Testis (tissue), 2 donors: ENCODE measurements at regions not wholly inside any gene's neighbourhood (a gene's known extent, or its start where the extent isn't known, plus 50 kb on each side); places are given as distances from the start of the nearest gene placed in this dataset.

ENCODE experiments used
- POLR2A ChIP-seq: fragments of 450-650 bp; IDR thresholded peaks from one replicate; pipeline ENCODE4 v1.6.1; 2017; ENCODE audit warnings: antibody characterized with exemption, mild to moderate bottlenecking, moderate library complexity
- TF ChIP-seq, protein P1 (sequence below), 3 experiments: fragments of 450-650 bp in 2 of 3; fragments of 200-600 bp in 1 of 3; sonication (generic) in 1 of 3; IDR thresholded peaks; one replicate each; pipeline ENCODE4 v1.5.1; 2016 to 2019; ENCODE audit warnings: antibody characterized with exemption in 3 of 3, mild to moderate bottlenecking in 2 of 3, moderate library complexity in 1 of 3

DNA sequence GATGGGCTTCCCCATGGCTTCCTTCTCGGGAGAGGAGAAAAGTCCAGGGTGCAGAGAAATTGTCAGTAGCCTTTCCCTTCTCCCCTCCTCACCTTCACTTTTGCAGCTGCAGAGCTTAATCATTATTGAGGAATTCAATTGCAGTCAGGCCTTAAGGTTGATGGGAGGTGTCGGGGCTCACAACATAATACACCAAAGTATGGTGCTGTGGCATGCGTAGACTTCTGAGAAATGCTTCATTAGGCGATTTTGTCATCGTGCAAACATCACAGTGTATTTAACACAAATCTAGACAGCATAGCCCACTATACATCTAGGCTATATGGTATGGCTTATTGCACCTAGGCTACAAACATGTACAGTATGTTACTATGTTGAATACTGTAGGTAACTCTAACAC lies 100.2 kb upstream of the PPM1J start:
- TF ChIP-seq, protein P1, sequence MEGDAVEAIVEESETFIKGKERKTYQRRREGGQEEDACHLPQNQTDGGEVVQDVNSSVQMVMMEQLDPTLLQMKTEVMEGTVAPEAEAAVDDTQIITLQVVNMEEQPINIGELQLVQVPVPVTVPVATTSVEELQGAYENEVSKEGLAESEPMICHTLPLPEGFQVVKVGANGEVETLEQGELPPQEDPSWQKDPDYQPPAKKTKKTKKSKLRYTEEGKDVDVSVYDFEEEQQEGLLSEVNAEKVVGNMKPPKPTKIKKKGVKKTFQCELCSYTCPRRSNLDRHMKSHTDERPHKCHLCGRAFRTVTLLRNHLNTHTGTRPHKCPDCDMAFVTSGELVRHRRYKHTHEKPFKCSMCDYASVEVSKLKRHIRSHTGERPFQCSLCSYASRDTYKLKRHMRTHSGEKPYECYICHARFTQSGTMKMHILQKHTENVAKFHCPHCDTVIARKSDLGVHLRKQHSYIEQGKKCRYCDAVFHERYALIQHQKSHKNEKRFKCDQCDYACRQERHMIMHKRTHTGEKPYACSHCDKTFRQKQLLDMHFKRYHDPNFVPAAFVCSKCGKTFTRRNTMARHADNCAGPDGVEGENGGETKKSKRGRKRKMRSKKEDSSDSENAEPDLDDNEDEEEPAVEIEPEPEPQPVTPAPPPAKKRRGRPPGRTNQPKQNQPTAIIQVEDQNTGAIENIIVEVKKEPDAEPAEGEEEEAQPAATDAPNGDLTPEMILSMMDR (IDR thresholded peaks at IDR 0.05) = no peak
- no peak for TF ChIP-seq POLR2A
